GM18517 (cell line): ENCODE measurements at regions not wholly inside any gene's neighbourhood (a gene's known extent, or its start where the extent isn't known, plus 50 kb on each side); places are given as distances from the start of the nearest gene placed in this dataset.
"Not testable (repeated sequence)": the region's sequence is repeated elsewhere in the genome, so short reads cannot be mapped to it uniquely, and the experiment has no call there.

Source experiments
- ATAC-seq: cut with Tn5 transposase; IDR thresholded peaks from one replicate; pipeline ENCODE4 v1.9.1; 2021; ENCODE audit warnings: mild to moderate bottlenecking, moderate library complexity; ENCODE audit not compliant: unreplicated experiment

DNA sequence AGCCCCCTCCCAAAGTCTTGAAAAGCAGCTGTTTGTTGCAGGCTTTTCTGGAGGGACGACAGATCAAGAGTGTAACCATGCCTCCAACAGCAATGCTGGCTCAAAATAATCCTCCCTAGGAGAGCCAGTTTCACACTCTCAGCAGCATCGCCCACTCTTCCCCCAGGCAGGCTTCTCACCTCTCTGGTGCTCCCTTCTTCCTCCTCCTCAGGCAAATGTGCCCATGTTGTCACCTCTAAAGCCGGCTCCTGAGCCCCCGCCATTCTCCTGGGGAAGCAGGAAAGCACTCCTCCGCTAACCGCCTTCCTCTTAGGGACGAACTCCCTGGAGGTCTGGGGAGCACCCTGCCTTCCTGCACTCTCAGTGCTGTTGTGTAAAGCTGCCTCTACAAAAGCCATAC is 98.9 kb upstream of the SGCG start:
- ATAC-seq = no peak

DNA sequence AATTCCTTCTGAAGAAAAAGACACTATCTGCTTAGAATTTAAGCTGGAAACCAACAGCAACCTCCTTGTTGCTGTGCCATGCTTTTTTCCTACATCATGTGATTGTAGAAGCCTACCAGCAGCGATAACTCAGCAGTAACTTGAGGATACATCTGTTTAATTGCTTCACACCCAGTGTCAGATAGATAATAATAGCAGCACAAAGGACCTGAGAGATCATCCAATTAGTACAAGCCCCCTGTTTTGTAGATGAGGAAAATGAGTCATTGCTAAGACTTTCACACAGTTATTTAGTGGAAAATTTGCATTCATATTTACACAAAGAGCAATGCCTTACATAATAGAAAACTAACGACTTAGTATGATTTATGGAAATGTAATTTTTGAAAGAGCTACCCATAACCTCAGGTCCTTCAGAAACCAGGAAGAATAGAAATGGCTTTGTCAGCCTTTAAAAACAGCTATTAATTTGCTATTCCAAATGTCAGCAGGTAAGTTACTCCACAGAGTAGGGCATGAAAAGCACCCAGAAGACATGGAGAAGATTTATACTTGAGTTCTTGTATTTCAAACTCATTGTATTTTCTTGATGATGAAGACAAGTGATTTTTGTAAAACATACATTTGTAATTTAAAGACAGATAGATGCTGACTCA is 93.7 kb upstream of the SGCG start:
- ATAC-seq = no peak

DNA sequence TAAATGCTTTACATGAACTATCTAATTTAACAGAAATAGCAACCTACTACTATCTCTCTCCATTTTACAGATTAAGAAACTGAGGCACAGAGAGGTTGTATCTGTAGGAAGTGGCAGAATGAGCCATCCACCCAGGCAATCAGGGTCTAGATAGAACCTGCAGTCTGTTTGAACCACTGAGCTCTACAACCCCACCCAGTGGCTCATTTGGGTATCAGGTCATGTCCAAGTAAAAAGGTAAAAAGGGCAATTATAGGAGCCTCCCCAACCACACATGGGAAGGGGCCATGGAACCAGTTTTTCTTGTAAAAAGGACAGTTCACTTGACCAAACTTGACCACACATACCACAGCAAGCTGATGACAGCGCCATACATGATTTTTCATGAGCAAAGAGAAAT is 92.9 kb upstream of the SGCG start:
- no peak for ATAC-seq

DNA sequence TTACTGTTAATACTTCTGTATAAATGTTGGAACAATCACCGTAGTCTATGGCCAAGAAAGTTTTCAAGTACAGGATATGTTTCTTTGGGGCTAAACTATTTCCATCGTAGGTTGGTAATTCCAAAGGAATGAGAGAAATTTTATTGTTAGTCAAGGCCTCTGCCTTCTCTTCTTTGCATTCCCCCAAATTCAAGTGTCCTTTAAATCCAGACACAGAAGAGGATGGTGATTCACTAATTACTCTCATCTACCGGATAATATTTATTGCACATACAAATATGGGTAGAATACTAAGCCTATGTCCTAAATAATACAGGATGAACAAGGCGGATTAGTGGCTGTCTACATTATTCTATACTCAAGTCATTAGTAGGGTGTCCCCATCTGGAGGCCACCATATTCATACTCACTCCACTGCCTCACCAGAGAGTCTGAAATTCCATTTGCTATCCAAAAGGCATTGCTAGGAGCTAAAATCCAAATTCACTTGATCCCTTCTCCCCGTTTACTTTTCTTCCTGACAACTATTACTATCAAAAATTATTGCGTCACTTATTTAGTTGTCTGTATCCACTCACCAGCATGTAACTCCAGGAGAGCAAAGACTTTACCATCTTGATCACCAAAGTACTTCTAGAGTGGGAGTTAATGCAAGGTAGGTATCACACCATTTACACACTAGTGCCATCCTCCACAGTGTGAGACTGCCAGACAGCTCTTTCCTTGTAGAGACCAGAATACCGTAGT is 82.4 kb upstream of the SGCG start:
- no peak for ATAC-seq

DNA sequence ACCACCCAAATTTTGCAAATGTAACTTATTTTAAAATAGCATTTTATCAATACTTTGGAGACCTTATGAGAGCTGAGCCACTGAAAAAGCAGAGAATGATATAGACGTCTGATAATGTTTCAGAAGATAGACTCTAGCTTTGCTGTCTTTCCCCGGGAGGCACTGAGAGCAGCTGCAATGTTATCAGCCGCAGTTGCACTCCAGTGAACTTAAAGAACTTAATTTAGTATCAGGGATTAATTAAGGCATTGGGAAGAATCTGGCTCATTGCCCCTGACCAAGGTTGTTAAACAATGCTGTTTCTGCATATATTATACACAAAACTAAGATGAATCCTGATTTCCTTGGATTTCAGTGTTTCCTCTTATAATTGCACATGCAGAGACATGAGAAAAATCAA is 75.7 kb upstream of the SGCG start:
- no peak for ATAC-seq

DNA sequence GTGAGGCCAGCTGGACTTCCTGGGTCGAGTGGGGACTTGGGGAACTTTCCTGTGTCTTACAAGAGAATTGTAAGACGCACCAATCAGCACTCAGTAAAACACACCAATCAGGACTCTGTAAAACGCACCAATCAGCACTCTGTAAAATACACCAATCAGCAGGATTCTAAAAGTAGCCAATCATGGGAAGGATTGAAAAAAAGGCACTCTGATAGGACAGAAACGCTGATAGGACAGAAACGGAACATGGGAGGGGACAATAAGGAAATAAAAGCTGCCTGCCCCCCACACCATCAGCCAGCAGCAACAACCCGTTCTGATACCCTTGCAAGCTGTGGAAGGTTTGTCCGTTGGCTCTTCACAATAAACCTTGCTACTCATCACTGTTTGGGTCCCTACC is 73.1 kb upstream of the SGCG start:
- ATAC-seq = no peak

DNA sequence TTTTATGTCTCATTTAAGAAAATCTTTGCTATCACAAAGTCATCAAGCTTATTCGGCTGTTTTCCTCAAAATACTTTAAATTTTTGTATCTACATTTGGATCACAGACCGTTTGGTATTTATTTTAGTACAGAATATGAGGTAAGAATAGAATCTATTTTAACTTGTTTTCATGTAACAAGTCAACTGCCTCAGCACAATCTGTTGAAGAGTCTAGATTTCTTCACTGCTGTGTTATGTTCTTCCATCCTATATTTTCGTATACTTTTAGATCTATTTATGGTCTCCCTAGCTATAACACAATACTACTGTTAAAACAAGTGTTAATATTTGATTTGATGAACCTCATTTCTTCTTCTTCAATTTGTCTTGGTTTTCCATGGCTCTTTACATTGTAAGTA is 61.6 kb upstream of the SGCG start:
- ATAC-seq = no peak

DNA sequence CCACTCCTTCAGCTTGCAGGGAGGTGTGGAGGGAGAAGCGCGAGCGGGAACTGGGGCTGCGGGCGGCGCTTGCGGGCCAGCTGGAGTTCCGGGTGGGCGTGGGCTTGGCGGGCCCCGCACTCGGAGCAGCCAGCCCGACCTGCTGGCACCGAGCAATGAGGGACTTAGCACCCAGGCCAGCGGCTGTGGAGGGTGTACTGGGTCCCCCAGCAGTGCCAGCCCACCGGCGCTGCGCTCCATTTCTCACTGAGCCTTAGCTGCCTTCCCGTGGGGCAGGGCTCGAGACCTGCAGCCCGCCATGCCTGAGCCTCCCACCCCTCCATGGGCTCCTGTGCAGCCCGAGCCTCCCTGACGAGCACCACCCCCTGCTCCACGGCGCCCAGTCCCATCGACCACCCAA is 53.2 kb upstream of the SGCG start:
- ATAC-seq = not testable (repeated sequence)

DNA sequence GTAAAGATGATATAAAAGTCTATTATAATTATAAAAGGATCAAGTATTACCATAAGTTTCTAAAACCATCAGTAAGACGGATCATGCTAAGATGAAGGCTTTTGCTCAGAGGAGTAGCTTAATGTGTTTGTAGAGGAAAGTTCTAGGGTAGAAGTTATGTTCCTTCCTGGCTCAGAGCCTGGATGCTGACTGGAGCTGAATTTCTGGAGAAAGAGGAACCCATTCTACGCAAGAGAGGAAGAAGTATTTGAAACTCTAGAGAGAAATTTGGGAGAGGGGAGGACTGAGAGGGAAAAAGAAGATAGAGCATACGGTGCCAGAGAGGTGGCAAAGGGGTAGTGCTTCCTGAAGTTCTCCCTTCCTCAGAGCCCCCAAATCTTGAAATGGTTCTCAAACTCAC is 51.4 kb upstream of the SGCG start:
- no peak for ATAC-seq
